ENCODE measurements at regions not wholly inside any gene's neighbourhood (a gene's known extent, or its start where the extent isn't known, plus 50 kb on each side); places are given as distances from the start of the nearest gene placed in this dataset.
A peak's percentile ranks its signal among the peaks of the same experiment; 100 is the strongest.
"Not testable (repeated sequence)": the region's sequence is repeated elsewhere in the genome, so short reads cannot be mapped to it uniquely, and the experiment has no call there.

DNA sequence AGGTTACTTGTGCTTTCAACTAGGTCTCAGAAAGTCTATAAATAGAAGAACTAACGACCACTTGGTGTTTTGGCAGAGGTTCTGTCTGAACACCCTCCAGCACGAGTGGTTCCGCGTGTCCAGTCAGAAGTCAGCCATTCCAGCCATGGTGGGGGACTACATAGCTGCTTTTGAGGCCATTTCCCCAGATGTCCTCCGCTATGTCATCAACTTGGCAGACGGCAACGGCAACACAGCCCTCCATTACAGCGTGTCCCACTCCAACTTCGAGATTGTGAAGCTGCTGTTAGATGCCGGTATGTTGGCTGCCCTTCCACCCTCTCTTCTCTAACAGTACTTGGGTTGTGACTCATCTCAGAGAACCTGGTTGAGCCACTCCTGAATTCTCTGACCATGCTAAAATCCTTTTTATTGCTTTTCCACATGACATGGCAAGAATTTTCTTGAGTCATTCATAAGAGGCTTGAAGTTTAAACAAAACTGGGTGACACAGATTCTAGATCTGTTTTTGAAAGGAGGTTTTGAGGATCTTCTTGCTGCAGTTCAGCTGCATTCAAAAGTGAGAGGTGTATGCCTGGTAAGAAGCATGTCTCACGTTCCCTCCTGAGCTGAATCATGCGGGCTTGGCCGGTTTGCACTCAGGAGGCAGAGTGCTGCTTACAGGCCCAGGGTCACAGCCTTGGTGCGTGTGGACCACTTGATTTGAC lies 103.1 kb upstream of the DMRT1 start:
- peak; percentile 27 for DNase-seq (ENCODE audit: insufficient read length, low spot score)
- no peak for FAIRE-seq

DNA sequence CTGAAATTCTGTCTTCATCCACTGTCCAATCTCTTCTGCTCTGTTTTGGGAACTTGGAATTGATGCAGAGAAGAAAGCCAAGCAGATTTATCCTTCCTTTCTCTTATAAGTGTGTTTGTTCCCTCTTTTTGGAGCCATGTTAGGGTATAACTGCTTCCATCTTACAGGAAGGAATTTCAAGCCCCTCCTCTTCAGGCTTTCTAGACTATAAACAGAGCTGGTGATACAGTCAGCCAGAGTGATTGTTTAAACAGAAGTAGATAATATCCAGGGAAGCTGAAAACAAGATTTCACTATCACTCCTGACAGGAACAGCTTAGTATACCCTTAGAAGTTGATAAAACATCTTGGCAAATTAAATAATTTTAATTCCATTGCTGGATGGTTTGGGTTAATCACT lies 102.1 kb upstream of the DMRT1 start:
- FAIRE-seq (no peak), DNase-seq (ENCODE audit: insufficient read length, low spot score) (no peak)

DNA sequence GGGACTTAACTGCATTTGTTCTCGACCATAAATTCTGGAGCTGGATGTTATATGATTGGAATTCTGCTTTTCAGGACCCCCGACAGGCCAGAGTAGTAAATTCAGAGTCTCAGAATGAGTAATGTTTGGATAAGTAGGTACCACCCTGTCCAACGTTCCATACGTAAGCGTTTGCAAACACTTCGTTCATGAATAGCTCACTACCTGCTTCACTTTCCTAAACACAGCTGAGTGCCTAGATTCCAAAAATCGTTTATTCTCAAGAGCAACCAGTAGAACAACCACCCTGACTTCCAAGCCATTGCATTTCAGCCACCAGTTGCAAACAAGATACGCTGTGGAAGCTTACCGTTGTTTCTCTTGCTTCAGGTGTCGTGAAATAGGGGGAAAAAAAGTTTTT lies 101.3 kb upstream of the DMRT1 start:
- FAIRE-seq (no peak), DNase-seq (ENCODE audit: insufficient read length, low spot score) (no peak)

DNA sequence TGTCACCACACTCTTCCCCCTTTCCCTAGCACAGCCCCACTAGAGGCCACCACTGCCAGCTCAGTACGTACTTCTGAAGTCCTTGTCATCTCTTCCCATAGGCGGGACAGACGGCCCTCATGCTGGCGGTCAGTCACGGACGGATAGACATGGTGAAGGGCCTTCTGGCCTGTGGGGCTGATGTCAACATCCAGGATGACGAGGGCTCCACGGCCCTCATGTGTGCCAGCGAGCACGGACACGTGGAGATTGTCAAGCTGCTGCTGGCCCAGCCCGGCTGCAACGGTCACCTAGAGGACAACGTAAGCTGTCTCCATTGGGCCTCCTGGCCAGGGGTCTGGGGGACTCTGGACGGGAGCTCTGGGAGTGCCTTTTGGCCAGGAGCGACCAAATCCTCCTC lies 99.4 kb upstream of the DMRT1 start:
- DNase-seq (ENCODE audit: insufficient read length, low spot score) (no peak), FAIRE-seq (no peak)

DNA sequence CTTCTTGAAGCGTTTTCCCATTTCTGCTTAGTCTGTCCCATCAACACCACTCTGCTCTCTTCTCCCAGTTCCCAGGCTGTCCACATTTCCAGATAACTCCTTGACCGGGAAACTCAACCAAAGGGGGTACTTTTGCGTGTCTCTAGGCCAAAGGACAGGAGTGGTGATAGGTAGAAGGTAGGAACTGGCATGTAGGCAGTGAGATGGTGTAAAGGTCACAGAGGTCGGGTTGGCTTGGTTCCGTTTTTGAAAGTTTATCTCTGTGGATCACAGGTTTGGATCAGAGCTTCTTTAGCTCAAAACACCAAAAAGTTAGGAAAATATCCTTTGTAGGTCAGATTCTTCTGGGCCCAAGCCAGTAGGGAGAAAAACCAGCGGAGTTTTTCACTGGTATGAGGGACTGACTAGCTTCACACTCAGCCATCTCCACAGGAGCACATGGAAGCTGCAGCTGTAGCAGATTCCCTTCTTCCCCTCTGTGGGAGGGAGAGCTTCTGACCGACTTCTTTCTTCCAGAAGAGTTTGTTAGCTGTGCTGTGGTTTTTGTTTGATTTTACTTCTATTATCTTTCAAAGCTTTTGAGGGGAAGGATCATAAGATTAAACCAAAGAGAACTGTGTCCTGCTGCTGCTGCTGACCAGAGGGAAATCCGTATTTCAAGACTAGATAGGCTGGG lies 98.4 kb upstream of the DMRT1 start:
- no peak for DNase-seq (ENCODE audit: insufficient read length, low spot score)
- FAIRE-seq: no peak

DNA sequence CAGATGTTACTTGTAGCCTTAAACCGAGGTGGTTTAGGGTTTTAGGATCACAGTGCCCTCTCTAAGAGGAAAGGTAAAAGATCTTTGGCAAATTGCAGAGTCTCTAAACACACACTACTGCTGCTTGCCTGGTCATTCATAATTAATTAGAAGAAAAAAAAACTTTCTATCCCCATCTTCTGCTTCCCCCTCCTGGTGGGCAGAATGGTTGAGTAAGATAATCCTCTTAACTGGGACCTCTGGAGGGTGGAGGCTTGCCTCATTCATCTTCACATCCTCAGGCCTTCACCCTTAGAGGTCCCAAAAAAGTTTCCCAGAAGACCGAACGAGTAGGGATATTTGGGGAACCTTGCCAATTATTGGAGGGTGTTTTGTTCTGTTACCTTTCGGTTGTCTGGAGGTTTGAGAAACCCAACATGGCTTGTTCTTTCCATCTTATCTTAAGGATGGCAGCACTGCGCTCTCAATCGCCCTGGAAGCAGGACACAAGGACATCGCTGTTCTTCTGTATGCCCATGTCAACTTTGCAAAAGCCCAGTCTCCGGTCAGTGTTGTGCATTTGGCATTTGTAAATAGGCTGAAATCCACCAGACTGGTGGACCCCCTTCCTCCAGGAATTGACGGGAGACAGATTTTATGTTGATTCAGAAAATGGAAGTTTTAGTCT lies 97.3 kb upstream of the DMRT1 start:
- FAIRE-seq: no peak
- DNase-seq (ENCODE audit: insufficient read length, low spot score): no peak

DNA sequence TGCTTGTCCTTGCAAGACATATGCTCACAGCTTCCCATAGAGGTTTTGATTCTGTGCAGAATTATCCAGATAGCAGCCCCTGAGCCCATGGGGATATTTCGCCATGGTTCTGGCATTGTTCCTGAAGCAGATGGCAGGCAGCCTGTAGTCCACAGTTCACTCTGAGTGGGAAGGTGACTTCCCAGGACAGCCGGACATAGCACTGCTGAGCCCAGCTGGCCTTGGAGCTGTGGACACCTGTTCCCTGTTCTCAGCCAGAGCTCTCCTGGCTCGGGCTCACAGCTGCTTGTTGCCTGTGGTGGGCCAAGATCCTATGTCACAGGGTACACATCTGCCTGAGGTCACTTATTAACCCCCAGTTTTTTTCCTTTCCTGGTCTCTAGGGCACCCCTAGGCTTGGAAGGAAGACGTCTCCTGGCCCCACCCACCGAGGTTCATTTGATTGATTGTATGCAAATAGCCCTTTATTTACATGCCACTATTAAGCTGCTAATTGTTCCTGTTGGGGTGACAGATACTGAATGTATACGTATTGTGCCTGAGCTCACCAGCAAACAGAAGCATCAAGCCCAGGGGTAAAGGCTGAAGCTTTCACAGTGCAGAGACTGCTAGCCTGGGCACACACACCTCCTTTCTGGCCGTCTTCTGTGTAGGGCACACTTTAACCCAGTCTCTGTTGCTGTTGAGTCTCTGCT lies 96.6 kb upstream of the DMRT1 start:
- FAIRE-seq (no peak), DNase-seq (ENCODE audit: insufficient read length, low spot score) (no peak)

DNA sequence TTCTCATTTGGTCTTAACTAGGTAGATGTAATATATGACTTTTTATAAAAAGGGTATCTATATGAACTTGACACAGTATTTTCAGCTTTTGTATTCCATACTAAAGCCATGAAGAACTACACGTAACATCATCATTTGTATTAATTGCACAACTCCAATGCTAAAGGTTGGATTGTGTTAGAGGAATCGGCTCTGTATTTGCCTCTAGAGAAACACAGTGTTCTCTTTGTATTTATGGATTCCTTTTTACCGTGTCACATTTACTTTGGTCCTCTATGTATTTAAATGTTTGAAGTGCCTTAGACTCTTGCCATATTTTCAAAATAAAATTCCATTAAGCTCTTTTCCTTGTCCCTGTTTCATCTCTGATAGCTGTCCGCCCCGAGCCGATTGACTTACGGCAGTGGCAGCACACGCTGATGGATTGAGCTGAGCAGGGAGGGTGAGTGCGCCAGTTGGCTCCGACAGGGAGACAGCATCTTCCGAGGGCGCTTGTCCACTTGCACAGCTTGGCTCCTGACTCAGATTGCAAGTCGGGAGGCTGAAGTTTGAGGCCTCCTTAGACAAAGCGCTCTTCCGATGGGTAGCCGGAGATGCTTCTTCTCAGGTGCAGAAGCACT lies 95.6 kb upstream of the DMRT1 start:
- no peak for FAIRE-seq
- DNase-seq (ENCODE audit: insufficient read length, low spot score): no peak

DNA sequence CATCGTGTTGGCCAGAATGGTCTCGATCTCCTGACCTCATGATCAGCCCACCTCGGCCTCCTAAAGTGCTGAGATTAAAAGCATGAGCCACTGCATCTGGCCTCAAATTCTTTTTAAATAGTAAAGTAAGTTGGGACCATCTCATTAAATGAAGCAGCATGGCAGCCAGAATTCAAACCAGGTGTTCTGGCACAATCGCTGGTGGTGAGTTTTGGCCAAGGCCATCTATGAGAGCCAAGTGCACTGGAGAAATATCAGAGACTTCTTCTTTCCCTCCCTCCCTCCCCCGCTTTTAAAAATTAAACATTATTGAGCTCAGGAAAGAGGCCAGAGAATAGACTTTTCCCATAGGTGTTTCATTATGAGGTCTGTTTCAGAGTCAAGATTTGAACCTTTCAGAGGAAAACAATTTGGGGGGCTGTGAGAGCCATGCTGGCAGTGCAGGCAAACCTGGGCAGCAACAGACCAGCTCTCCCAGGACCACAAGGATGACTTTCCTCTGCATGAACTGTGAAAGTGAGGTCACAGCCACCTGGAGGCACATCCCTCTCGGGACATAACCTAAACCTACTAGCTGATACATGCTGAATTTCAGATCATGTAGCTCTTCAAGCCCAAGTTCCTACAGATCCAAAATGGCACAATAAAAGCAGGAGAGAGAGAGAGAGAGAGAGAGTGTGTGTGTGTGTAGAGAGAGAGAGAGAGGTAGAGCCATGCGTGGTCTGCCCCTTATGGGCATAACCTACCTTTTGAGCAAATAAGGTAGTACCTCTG lies 94.6 kb upstream of the DMRT1 start:
- DNase-seq (ENCODE audit: insufficient read length, low spot score) (no peak), FAIRE-seq (no peak)

DNA sequence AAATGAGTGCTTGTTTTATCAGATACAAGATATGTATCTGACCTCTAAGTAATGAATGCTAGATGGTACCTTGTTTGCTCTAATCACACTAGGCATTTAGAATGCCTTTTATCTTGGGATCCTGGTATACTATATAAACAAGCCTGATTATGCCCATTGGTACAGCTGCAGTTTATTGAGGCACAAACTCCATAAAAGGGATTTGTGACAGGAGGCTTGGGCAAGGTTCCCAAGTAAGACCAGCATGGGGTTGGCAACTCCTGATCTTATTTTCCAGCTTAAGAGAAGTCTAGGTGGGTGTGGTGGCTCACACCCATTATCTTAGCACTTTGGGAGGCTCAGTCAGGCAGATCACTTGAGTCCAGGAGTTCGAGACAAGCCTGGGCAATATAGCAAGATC lies 93.9 kb upstream of the DMRT1 start:
- no peak for DNase-seq (ENCODE audit: insufficient read length, low spot score)
- FAIRE-seq: no peak

DNA sequence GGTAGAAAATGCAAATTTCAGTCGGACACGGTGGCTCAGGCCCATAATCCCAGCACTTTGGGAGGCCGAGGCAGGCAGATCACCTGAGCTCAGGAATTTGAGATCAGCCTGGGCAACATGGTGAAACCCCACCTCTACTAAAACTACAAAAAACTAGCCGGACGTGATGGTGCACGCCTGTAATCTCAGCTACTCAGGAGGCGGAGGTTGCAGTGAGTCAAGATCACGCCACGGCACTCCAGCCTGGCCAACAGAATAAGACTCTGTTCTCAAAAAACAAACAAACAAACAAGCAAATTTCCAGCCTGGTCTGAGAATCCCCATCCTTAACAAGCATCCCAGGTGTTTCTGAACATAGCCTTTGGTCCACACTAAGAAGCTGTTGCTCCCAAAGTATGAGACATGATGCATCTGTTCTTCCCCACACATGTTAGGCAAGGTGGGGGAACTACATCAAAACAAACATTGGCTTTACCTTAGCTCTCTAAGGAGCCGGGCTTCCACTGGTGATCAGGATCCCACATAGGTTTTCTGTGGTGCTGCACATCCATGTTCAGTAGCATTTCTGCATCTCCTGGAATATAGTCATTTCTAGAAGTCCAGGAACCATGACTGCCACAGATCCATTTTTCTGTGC lies 92.5 kb upstream of the DMRT1 start:
- no peak for FAIRE-seq
- DNase-seq (ENCODE audit: insufficient read length, low spot score): no peak

DNA sequence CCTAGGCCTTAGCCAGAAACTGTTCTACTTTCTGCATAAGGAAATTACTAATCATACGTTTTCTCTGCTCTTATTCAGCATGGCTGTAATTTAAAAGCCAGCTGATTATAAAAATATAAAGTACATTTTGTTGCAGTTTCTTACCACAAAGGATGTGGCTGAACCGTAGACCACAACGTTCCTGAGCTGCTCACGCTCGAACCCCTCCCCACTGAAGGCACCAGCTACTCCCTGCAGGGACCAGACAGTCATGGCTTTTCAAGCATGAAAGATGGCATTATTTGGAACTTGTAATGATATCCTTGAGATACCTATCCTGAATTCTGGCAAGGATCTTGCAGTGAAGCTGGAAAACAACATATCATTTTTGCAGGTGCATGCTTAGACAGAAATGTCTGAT lies 91.8 kb upstream of the DMRT1 start:
- DNase-seq (ENCODE audit: insufficient read length, low spot score): no peak
- FAIRE-seq: no peak

DNA sequence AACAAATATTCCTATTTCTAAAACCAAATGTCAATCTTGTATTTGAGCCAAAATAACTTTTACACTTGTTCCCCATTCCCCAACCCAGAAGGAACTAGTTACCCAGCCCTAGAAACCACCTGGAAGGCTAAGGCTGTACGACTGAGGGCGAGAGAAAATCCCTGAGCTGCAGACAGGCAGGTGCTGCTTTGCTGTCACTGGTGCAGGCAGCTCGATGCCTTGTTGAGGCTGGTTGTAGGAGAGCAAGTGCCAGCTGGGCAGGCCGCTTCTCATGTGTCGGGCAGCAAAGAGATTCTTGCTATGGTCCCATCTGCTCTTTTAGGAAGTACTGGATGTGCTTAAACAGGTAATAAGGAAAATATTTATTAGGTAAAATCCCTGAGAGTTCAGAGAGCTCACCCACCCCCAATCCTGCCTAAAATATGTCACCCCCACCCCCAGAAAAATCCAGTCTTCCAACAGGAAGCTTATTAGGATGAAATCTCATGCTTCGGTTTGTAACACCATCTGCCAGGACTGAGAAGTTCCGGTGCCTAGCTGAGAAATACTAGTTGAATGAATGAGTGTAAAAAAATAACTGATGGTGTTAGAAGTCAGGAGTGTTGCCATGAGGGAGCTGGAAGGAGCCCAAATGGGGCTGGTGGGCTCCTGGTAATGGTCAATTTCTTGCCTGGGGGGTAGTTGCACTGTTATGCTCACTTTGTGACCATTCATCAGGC lies 91.1 kb upstream of the DMRT1 start:
- FAIRE-seq (no peak), DNase-seq (ENCODE audit: insufficient read length, low spot score) (no peak)

DNA sequence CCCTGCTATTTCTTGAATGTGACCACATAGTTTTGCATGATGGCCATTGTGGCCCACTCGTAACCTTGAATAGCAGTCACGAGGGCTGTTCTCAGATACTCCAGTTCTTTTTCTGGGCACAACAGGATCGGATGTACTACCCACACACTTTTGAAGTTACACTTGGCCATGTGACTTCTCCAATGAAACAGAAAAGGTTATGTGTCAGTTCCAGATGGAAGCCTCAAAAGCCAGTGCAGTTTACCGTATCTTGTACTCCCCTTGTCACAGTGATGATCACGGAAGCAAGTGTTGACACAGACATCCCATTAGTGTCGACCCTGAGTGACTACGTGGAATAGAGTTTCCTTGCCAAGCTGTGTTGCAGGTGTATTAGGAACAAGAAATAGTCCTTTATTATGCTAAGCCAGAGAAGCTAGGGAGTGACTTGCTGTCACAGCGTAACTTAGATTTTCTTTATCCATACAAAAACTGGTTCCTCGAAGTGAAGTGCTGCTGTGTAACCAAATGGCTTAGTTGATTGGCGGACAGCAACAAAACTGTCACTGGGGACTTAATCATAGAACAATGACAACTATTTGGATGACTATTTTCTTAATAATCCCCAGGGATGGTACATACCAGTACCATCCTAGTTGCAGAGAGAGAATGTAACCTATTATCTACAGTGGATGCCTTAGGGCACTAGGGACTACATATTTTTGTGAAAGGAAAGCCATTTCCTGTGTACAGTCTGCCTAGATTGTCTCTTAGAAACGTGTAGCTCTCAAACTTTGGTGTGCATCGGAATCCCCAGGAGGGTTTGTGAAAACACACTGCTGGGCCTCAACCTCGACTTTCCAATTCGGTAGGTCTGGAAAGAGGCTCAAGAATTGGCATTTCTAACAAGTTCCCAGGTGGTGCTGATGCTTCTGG lies 90.1 kb upstream of the DMRT1 start:
- FAIRE-seq: no peak
- no peak for DNase-seq (ENCODE audit: insufficient read length, low spot score)

DNA sequence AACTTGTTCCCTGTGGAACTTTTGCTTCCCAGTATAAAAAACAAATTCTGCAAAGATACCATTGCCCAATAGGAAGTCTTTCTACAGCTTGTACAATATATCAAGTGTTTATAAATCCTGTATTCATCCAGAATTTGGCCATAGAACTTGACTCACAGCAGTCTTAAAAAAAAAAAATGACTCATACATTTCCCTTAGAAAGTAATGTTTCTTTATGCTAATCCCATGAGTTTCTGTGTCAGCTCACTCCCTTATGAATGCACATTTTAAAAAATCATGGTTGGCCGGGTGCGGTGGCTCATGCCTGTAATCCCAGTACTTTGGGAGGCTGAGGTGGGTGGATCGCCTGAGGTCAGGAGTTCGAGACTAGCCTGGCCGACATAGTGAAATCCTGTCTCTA lies 89.3 kb upstream of the DMRT1 start:
- DNase-seq (ENCODE audit: insufficient read length, low spot score): peak; percentile 9

DNA sequence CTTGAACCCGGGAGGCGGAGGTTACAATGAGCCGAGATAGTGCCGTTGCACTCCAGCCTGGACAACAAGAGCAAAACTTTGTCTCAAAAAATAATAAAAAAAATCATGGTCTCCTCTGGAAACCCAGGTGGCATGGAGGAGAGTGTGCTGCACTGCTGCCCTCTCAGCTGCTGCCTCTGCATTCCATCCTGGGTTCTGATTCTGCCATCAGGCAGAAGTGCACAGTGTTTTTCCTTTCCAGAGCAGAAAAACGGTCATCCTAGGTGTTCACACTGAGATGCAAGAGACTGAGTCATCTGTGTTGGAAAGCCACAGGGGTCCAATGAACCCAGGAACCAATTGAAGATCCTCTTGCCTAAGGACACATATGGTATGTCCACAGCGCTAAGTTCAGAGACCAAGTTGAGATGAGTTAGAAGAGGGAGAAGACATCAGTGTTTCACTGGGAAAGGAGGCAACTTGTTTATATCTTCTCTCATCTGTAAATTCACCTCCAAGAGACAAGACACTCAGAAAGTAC lies 88.8 kb upstream of the DMRT1 start:
- no peak for DNase-seq (ENCODE audit: insufficient read length, low spot score)
- FAIRE-seq: no peak

More for the DNA sequence above, 89.3 kb upstream of the DMRT1 start:
- no peak for FAIRE-seq

DNA sequence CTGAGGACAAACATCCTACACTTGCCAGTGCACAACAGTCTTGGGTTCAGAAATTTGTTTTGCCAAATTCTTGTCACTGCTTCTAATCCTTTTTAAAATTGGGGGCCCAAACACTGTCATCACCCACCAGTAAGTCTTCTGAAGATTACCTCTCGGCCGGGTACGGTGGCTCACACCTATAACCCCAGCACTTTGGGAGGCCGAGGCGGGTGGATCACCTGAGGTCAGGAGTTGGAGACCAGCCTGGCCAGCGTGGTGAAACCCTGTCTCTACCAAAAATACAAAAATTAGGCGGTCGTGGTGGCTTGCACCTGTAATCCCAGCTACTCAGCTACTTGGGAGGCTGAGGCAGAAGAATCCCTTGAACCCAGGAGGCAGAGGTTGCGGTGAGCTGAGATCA lies 87.8 kb upstream of the DMRT1 start:
- DNase-seq (ENCODE audit: insufficient read length, low spot score); FAIRE-seq: not testable (repeated sequence)
